Neuronal stem cell (in vitro differentiated cells): ENCODE measurements at regions not wholly inside any gene's neighbourhood (a gene's known extent, or its start where the extent isn't known, plus 50 kb on each side); places are given as distances from the start of the nearest gene placed in this dataset.

Source experiments
- DNase-seq: peaks from one replicate; pipeline ENCODE4 v3.0.0-alpha.2; 2013; ENCODE audit warnings: low spot score
- H2AFZ ChIP-seq: one replicate; pipeline ENCODE4 v1.6.1; 2013; ENCODE audit warnings: mild to moderate bottlenecking, low read length, inconsistent platforms
- H2AK5ac ChIP-seq: 2 replicates; pipeline ENCODE4 v1.6.1; 2013; ENCODE audit warnings: low read depth, mild to moderate bottlenecking, inconsistent platforms, low read length, moderate library complexity, mixed read lengths
- H2BK120ac ChIP-seq: 2 replicates; pipeline ENCODE4 v1.6.1; 2013; ENCODE audit warnings: low read depth, mild to moderate bottlenecking, inconsistent platforms, low read length, moderate library complexity, mixed read lengths
- H2BK12ac ChIP-seq: one replicate; pipeline ENCODE4 v1.6.1; 2013; ENCODE audit warnings: low read length, inconsistent platforms
- H2BK15ac ChIP-seq: 2 replicates; pipeline ENCODE4 v1.6.1; 2013; ENCODE audit warnings: mild to moderate bottlenecking, low read length, inconsistent platforms, mixed read lengths
- H2BK5ac ChIP-seq: one replicate; pipeline ENCODE4 v1.6.1; 2013; ENCODE audit warnings: inconsistent platforms, mild to moderate bottlenecking, low read length, moderate library complexity
- H3K14ac ChIP-seq: one replicate; pipeline ENCODE4 v1.6.1; 2013; ENCODE audit warnings: low read length, inconsistent platforms
- H3K18ac ChIP-seq: 2 replicates; pipeline ENCODE4 v1.6.1; 2013; ENCODE audit warnings: low read length, inconsistent platforms
- H3K23ac ChIP-seq: 2 replicates; pipeline ENCODE4 v1.6.1; 2013; ENCODE audit warnings: low read depth, mild to moderate bottlenecking, mixed read lengths, low read length, inconsistent platforms; ENCODE audit not compliant: poor library complexity
- H3K27ac ChIP-seq: replicated peaks from 3 replicates; pipeline ENCODE4 v1.5.1; 2013; ENCODE audit warnings: low read length, inconsistent platforms
- H3K27me3 ChIP-seq, 3 experiments: 2 replicates each; pipeline ENCODE4 v1.6.1; 2013; ENCODE audit warnings: low read length in 3 of 3, mild to moderate bottlenecking in 2 of 3, inconsistent platforms in 1 of 3, low read depth in 1 of 3, mixed read lengths in 1 of 3, moderate library complexity in 1 of 3; ENCODE audit not compliant: control insufficient read depth in 3 of 3, insufficient read depth in 3 of 3
- H3K36me3 ChIP-seq, 2 donors: replicated peaks in 1 of 2; 2 replicates each; pipeline ENCODE4 v1.6.1; 2013; ENCODE audit warnings: low read length in 2 of 2; ENCODE audit not compliant: control insufficient read depth in 2 of 2, insufficient read depth in 2 of 2
- H3K4ac ChIP-seq: 2 replicates; pipeline ENCODE4 v1.6.1; 2013; ENCODE audit warnings: inconsistent platforms, mild to moderate bottlenecking, low read length, moderate library complexity
- H3K4me1 ChIP-seq, 2 donors: 1 replicate in 1 of 2; 2 replicates in 1 of 2; pipeline ENCODE4 v1.6.1; 2013; ENCODE audit warnings: low read length in 2 of 2, low read depth in 1 of 2; ENCODE audit not compliant: control insufficient read depth in 2 of 2, insufficient read depth in 1 of 2
- H3K4me2 ChIP-seq: one replicate; pipeline ENCODE4 v1.6.1; 2013; ENCODE audit warnings: mild to moderate bottlenecking, low read length, inconsistent platforms; ENCODE audit not compliant: insufficient read depth, poor library complexity, severe bottlenecking
- H3K4me3 ChIP-seq, 2 donors: 2 replicates each; pipeline ENCODE4 v1.5.1; 2013; ENCODE audit warnings: low read length in 2 of 2, mild to moderate bottlenecking in 2 of 2, inconsistent platforms in 1 of 2, moderate library complexity in 1 of 2
- H3K79me1 ChIP-seq: one replicate; pipeline ENCODE4 v1.6.1; 2013; ENCODE audit warnings: low read depth, mild to moderate bottlenecking, inconsistent platforms, low read length, moderate library complexity
- H3K9ac ChIP-seq: one replicate; pipeline ENCODE4 v1.6.1; 2013; ENCODE audit warnings: mild to moderate bottlenecking, low read depth, low read length, inconsistent platforms; ENCODE audit not compliant: poor library complexity
- H3K9me3 ChIP-seq, 2 donors: replicated peaks in 1 of 2; 2 replicates each; pipeline versions ENCODE3 to v1.6.1; 2013; ENCODE audit warnings: low read length in 2 of 2, mild to moderate bottlenecking in 2 of 2, inconsistent platforms in 1 of 2, low read depth in 1 of 2, mixed read lengths in 1 of 2, moderate library complexity in 1 of 2; ENCODE audit not compliant: control insufficient read depth in 2 of 2, insufficient read depth in 1 of 2
- H4K8ac ChIP-seq: one replicate; pipeline ENCODE4 v1.6.1; 2013; ENCODE audit warnings: low read depth, mild to moderate bottlenecking, inconsistent platforms, low read length, moderate library complexity
- H4K91ac ChIP-seq: one replicate; pipeline ENCODE4 v1.6.1; 2013; ENCODE audit warnings: low read length, low read depth, mild to moderate bottlenecking, inconsistent platforms; ENCODE audit not compliant: poor library complexity
- WGBS, 2 donors: extraction: QIAGEN DNeasy Blood & Tissue Kit; methylation state at CpG; one replicate each; pipeline ENCODE4 v1.1.7; 2013; ENCODE audit warnings: missing lambda C conversion rate in 2 of 2, mixed read lengths in 1 of 2; ENCODE audit not compliant: insufficient read length in 2 of 2, insufficient replicate concordance in 1 of 2; ENCODE audit errors: extremely low coverage in 2 of 2; 5-methylcytosine and 5-hydroxymethylcytosine counted together

- no peak for DNase-seq
- Histone ChIP-seq H3K9ac (no peak overlapping the region), H2BK12ac (no peak overlapping the region), H3K14ac (no peak overlapping the region), H2BK120ac (no peak overlapping the region), H3K27me3 (no peaks in the 10 kb centered on the region), H3K36me3 (no peaks in the 10 kb centered on the region), H2BK15ac (no peak overlapping the region), H3K23ac (no peak overlapping the region), H2BK5ac (no peak overlapping the region), H3K4me3 (no peak overlapping the region), H3K18ac (no peak overlapping the region), H4K91ac (no peak overlapping the region), H3K4me2 (no peak overlapping the region), H3K4ac (no peak overlapping the region), H3K79me1 (no peaks in the 10 kb centered on the region), H2AK5ac (no peak overlapping the region), H2AFZ (no peak overlapping the region), H3K4me1 (no peaks in the 10 kb centered on the region), H3K27ac (no peak overlapping the region), H3K9me3 (peaks cover 0 to 3% of the 10 kb centered on the region in 2 donors), H4K8ac (no peak overlapping the region)
- no CpG with 5 or more reads among the region's 18 CpGs for WGBS, 2 donors
Measured at GRCh38 chr5:26237489-26237888, 800.9 kb downstream of the CDH9 start.

DNA sequence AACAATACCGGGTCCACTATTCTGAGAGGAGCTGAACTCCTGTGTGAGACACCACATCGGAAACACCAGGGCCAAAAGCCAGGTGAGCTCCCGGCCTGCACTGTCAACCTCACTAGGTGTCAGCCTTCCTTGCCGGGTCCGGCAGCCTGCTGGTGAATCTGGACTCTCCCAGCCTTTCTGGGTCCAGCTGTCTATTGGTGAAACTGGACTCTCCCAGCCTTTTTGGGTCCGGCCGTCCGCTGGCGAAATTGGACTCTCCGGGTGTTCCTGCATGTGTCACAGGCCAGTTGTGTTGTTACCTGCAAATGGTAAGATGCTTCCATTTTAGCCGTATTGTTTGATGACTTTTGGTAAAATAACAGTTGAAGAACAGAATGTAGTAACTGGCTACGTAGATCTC is 801.5 kb downstream of the CDH9 start:
- no peak overlapping the region for H2BK15ac ChIP-seq
- no peaks in the 10 kb centered on the region for H3K36me3 ChIP-seq
- no peak overlapping the region for H2AFZ ChIP-seq
- no peak for DNase-seq
- H3K9me3 ChIP-seq = peaks cover 0 to 3% of the 10 kb centered on the region in 2 donors
- H2BK120ac ChIP-seq = no peak overlapping the region
- H3K79me1 ChIP-seq = no peaks in the 10 kb centered on the region
- H2BK12ac ChIP-seq = no peak overlapping the region
- no peaks in the 10 kb centered on the region for H3K27me3 ChIP-seq
- H3K4me1 ChIP-seq = no peaks in the 10 kb centered on the region
- H3K4me2 ChIP-seq = no peak overlapping the region
- no CpG with 5 or more reads among the region's 12 CpGs for WGBS, 2 donors
- H3K4me3 ChIP-seq = no peak overlapping the region
- no peak overlapping the region for H3K4ac ChIP-seq
- H3K9ac ChIP-seq = no peak overlapping the region
- no peak overlapping the region for H3K14ac ChIP-seq
- H2BK5ac ChIP-seq = no peak overlapping the region
- no peak overlapping the region for H3K27ac ChIP-seq
- no peak overlapping the region for H3K18ac ChIP-seq
- no peak overlapping the region for H4K8ac ChIP-seq
- H2AK5ac ChIP-seq = no peak overlapping the region
- no peak overlapping the region for H4K91ac ChIP-seq
- H3K23ac ChIP-seq = no peak overlapping the region

DNA sequence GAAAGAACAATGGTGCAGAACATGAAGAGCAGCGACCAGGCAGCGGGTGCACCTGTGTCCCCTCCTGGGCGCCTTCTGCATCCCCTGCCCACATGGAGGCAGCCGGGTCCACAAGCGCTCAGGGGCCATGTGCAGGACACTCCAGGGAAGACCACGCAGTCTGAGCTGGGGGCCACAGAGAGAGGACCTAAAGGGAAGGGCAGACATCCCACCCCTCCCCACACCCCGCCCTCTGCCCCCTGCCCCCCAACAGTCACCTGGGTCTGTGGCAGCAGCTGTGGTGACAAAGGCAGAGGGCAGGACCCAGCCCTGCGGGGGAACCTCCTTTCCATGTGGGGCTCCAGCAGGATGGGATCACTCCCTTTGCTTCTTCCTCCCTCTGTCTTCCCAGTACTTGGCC is 805.7 kb downstream of the CDH9 start:
- H3K9ac ChIP-seq = no peak overlapping the region
- H4K91ac ChIP-seq = no peak overlapping the region
- H3K36me3 ChIP-seq = no peaks in the 10 kb centered on the region
- no peak overlapping the region for H3K4me2 ChIP-seq
- H3K18ac ChIP-seq = peak overlapping the region; percentile 38
- no peak for DNase-seq
- no peak overlapping the region for H3K4me3 ChIP-seq
- H4K8ac ChIP-seq = no peak overlapping the region
- H3K27me3 ChIP-seq = no peaks in the 10 kb centered on the region
- no peak overlapping the region for H3K27ac ChIP-seq
- WGBS, 2 donors = no CpG with 5 or more reads among the region's 8 CpGs
- no peak overlapping the region for H3K4ac ChIP-seq
- no peak overlapping the region for H2BK5ac ChIP-seq
- no peaks in the 10 kb centered on the region for H3K79me1 ChIP-seq
- H2BK15ac ChIP-seq = no peak overlapping the region
- no peak overlapping the region for H2AFZ ChIP-seq
- H3K23ac ChIP-seq = peak overlapping the region; percentile 55
- H2BK120ac ChIP-seq = no peak overlapping the region
- peaks cover 0 to 3% of the 10 kb centered on the region in 2 donors for H3K9me3 ChIP-seq
- no peak overlapping the region for H3K14ac ChIP-seq
- no peak overlapping the region for H2BK12ac ChIP-seq
- no peaks in the 10 kb centered on the region for H3K4me1 ChIP-seq
- H2AK5ac ChIP-seq = no peak overlapping the region

DNA sequence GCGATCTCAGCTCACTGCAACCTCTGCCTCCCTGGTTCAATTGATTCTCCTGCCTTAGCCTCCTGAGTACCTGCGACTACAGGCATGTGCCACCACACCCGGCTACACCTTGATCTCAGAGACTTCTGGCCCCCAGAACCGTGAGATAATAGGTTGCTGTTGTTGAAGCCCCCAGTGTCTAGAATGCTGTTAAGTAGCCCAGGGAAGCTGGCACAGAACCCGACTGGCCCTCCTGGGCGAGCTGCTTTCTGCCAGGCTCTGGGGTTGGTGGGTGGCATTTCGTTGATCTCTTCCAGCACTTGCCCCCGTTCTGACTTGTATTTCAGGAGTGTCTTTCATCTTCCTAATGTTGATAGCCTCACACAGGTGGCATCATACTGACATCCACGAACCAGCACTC is 807.1 kb downstream of the CDH9 start:
- no CpG with 5 or more reads among the region's 9 CpGs for WGBS, 2 donors
- no peak overlapping the region for H4K8ac ChIP-seq
- H3K79me1 ChIP-seq = no peaks in the 10 kb centered on the region
- no peak overlapping the region for H3K27ac ChIP-seq
- no peak overlapping the region for H3K9ac ChIP-seq
- no peaks in the 10 kb centered on the region for H3K36me3 ChIP-seq
- H3K4me1 ChIP-seq = no peaks in the 10 kb centered on the region
- no peak overlapping the region for H3K4me2 ChIP-seq
- H2BK5ac ChIP-seq = no peak overlapping the region
- H3K23ac ChIP-seq = no peak overlapping the region
- no peak overlapping the region for H3K4ac ChIP-seq
- no peak overlapping the region for H4K91ac ChIP-seq
- H2BK15ac ChIP-seq = no peak overlapping the region
- H2BK120ac ChIP-seq = no peak overlapping the region
- H2BK12ac ChIP-seq = no peak overlapping the region
- H3K14ac ChIP-seq = no peak overlapping the region
- no peak overlapping the region for H2AK5ac ChIP-seq
- DNase-seq = no peak
- H2AFZ ChIP-seq = no peak overlapping the region
- no peaks in the 10 kb centered on the region for H3K9me3 ChIP-seq
- H3K4me3 ChIP-seq = no peak overlapping the region
- no peak overlapping the region for H3K18ac ChIP-seq
- H3K27me3 ChIP-seq = no peaks in the 10 kb centered on the region
